GM23338 (cell line): ENCODE measurements at regions not wholly inside any gene's neighbourhood (a gene's known extent, or its start where the extent isn't known, plus 50 kb on each side); places are given as distances from the start of the nearest gene placed in this dataset.

Source experiments
- ATAC-seq: fragments of 200-7000 bp; cut with Tn5 transposase; 3 replicates; pipeline ENCODE4 v1.9.1; 2020
- DNase-seq: peaks from one replicate; pipeline ENCODE4 v3.0.0-alpha.2; 2015; ENCODE audit warnings: low spot score
- H2AFZ ChIP-seq: fragments of 200-600 bp; sonication (generic); 2 replicates; pipeline ENCODE4 v1.8.0; 2016; ENCODE audit warnings: antibody characterized with exemption, mild to moderate bottlenecking, moderate library complexity
- H3F3A ChIP-seq: fragments of 200-600 bp; sonication (generic); replicated peaks from 2 replicates; pipeline ENCODE4 v1.8.0; 2017; ENCODE audit warnings: antibody characterized with exemption, mixed run types, low read depth
- H3K27ac ChIP-seq: fragments of 200-600 bp; sonication (generic); 2 replicates; pipeline ENCODE4 v1.6.1; 2016; ENCODE audit warnings: low read depth
- H3K27me3 ChIP-seq: fragments of 200-600 bp; sonication (generic); 2 replicates; pipeline ENCODE4 v1.8.0; 2016; ENCODE audit warnings: mild to moderate bottlenecking, mixed run types, moderate library complexity; ENCODE audit not compliant: insufficient read depth
- H3K36me3 ChIP-seq: fragments of 200-600 bp; sonication (generic); 2 replicates; pipeline ENCODE4 v1.8.0; 2016; ENCODE audit warnings: mild to moderate bottlenecking; ENCODE audit not compliant: insufficient read depth
- H3K4me1 ChIP-seq: fragments of 200-600 bp; sonication (generic); 2 replicates; pipeline ENCODE4 v1.8.0; 2016; ENCODE audit warnings: mild to moderate bottlenecking, moderate library complexity; ENCODE audit not compliant: insufficient read depth
- H3K4me2 ChIP-seq: fragments of 200-600 bp; sonication (generic); 2 replicates; pipeline ENCODE4 v1.7.1; 2017; ENCODE audit warnings: mixed run types
- H3K4me3 ChIP-seq: fragments of 200-600 bp; sonication (generic); 2 replicates; pipeline ENCODE4 v1.6.1; 2016; ENCODE audit warnings: mixed run types
- H3K79me2 ChIP-seq: fragments of 200-600 bp; sonication (generic); replicated peaks from 2 replicates; pipeline ENCODE4 v1.8.0; 2017; ENCODE audit warnings: mild to moderate bottlenecking; ENCODE audit not compliant: insufficient read depth
- H3K9me2 ChIP-seq: fragments of 200-600 bp; sonication (generic); 2 replicates; pipeline ENCODE4 v1.8.0; 2017; ENCODE audit not compliant: insufficient read depth
- H4K20me1 ChIP-seq: fragments of 200-600 bp; sonication (generic); replicated peaks from 2 replicates; pipeline ENCODE4 v1.8.0; 2017; ENCODE audit warnings: mild to moderate bottlenecking; ENCODE audit not compliant: insufficient read depth
- H3K27ac Mint-ChIP-seq: 2 replicates; pipeline ENCODE4 v1.8.0; 2020; ENCODE audit warnings: inconsistent platforms, mild to moderate bottlenecking, moderate library complexity, mixed read lengths
- H3K27me3 Mint-ChIP-seq: 3 replicates; pipeline ENCODE4 v1.8.0; 2022; ENCODE audit warnings: low read depth, mild to moderate bottlenecking, moderate library complexity, mixed read lengths, inconsistent platforms; ENCODE audit not compliant: insufficient read depth, poor library complexity
- H3K36me3 Mint-ChIP-seq: 3 replicates; pipeline ENCODE4 v1.8.0; 2021; ENCODE audit warnings: low read depth, mild to moderate bottlenecking, inconsistent platforms, moderate library complexity, mixed read lengths
- H3K4me1 Mint-ChIP-seq: 3 replicates; pipeline ENCODE4 v1.8.0; 2020; ENCODE audit warnings: mild to moderate bottlenecking, inconsistent platforms, mixed read lengths
- H3K4me3 Mint-ChIP-seq: 3 replicates; pipeline ENCODE4 v1.8.0; 2021; ENCODE audit warnings: moderate library complexity, mild to moderate bottlenecking, inconsistent platforms, mixed read lengths
- H3K9me3 Mint-ChIP-seq: 3 replicates; pipeline ENCODE4 v1.8.0; 2020; ENCODE audit warnings: moderate library complexity, mild to moderate bottlenecking, inconsistent platforms, mixed read lengths
- CREB1 ChIP-seq: fragments of 250-450 bp; sonication (Bioruptor Pico); IDR thresholded peaks from 2 replicates; pipeline ENCODE4 v1.5.0; 2020; ENCODE audit warnings: low read depth, mild to moderate bottlenecking, moderate library complexity
- EZH2 ChIP-seq: fragments of 200-600 bp; sonication (generic); IDR thresholded peaks from one replicate; pipeline ENCODE4 v1.8.0; 2017; ENCODE audit warnings: antibody characterized with exemption, mild to moderate bottlenecking, low read depth; ENCODE audit not compliant: unreplicated experiment
- EZH2phosphoT487 ChIP-seq: fragments of 200-600 bp; sonication (generic); IDR thresholded peaks from one replicate; pipeline ENCODE4 v1.8.1; 2018; ENCODE audit warnings: antibody characterized with exemption; ENCODE audit not compliant: unreplicated experiment
- JUNB ChIP-seq: IDR thresholded peaks from one replicate; pipeline ENCODE4 v1.6.1; 2016; ENCODE audit warnings: antibody characterized with exemption; ENCODE audit not compliant: unreplicated experiment
- STAT1 ChIP-seq: IDR thresholded peaks from one replicate; pipeline ENCODE4 v1.6.1; 2016; ENCODE audit warnings: antibody characterized with exemption; ENCODE audit not compliant: unreplicated experiment
- ZNF462 ChIP-seq: fragments of 250-450 bp; sonication (Bioruptor Pico); IDR thresholded peaks from 2 replicates; pipeline ENCODE4 v1.5.0; 2020; ENCODE audit warnings: mild to moderate bottlenecking, moderate library complexity
- TF ChIP-seq, protein P1 (sequence below): IDR thresholded peaks from 2 replicates; pipeline ENCODE4 v1.6.1; 2016; ENCODE audit warnings: antibody characterized with exemption
- TF ChIP-seq, protein P2 (sequence below): IDR thresholded peaks from one replicate; pipeline ENCODE4 v1.6.1; 2018; ENCODE audit warnings: antibody characterized with exemption; ENCODE audit not compliant: unreplicated experiment

DNA sequence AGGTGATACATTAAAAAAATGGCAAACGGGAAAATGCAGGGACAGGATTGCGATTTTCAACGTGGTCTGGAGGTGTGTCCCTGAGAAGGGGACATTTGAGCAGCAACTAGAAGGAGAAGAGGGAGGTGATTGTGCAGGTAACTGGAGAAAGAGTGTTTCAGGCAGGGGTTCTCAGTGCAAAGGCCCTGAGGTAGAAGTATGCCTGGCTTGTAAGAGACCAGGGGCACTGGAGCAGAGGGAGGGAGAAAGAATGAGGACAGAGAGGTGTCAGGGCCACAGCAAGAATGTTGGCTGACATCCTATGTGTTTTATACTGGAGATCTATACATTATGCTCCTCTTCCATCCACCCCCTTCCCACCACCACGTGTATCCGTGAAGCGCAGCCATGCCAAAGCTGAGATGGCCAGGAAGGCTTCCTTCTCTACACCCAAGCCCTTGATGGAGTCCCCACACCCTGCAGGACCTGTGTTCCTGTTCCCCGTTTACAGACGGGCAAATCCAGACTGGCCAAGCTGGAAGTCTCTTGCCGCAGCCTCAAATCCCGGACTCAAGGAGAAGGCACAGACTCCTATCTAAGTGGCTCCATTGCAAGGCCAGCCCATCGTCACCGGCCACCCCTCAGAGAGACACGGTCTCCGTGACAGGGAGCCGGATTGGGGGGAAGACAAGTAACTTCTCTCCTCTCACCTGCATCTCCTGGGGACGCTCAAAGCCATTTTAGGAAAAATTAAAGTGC, 416.1 kb downstream of the MN1 start:
- Histone ChIP-seq H2AFZ (no peak overlapping the region), H3K36me3 (no peaks in the 10 kb centered on the region), H3K4me1 (no peaks in the 10 kb centered on the region), H4K20me1 (no peaks in the 10 kb centered on the region), H3K4me3 (no peak overlapping the region), H3K27me3 (no peaks in the 10 kb centered on the region), H3K4me2 (no peak overlapping the region), H3F3A (no peaks in the 10 kb centered on the region), H3K9me2 (no peaks in the 10 kb centered on the region), H3K79me2 (no peaks in the 10 kb centered on the region), H3K27ac (no peak overlapping the region)
- Mint-ChIP-seq H3K9me3 (no peaks in the 10 kb centered on the region), H3K27me3 (peaks cover 7% of the 10 kb centered on the region), H3K4me1 (peaks cover 12% of the 10 kb centered on the region), H3K36me3 (no peaks in the 10 kb centered on the region), H3K4me3 (no peak overlapping the region), H3K27ac (no peak overlapping the region)
- TF ChIP-seq, protein P1, sequence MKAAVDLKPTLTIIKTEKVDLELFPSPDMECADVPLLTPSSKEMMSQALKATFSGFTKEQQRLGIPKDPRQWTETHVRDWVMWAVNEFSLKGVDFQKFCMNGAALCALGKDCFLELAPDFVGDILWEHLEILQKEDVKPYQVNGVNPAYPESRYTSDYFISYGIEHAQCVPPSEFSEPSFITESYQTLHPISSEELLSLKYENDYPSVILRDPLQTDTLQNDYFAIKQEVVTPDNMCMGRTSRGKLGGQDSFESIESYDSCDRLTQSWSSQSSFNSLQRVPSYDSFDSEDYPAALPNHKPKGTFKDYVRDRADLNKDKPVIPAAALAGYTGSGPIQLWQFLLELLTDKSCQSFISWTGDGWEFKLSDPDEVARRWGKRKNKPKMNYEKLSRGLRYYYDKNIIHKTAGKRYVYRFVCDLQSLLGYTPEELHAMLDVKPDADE = no peak
- no peak for TF ChIP-seq STAT1
- TF ChIP-seq CREB1 = no peak
- TF ChIP-seq JUNB = no peak
- DNase-seq (no peak), ATAC-seq (no peak)

- no peak overlapping the region for H3K4me3 Mint-ChIP-seq
- H3K4me2 ChIP-seq = no peak overlapping the region
- no peaks in the 10 kb centered on the region for H3K36me3 ChIP-seq
- no peak overlapping the region for H3K27ac ChIP-seq
- DNase-seq (no peak), ATAC-seq (no peak)
- H3K4me1 ChIP-seq = no peaks in the 10 kb centered on the region
- H3K27me3 ChIP-seq = no peaks in the 10 kb centered on the region
- peaks cover 12% of the 10 kb centered on the region for H3K4me1 Mint-ChIP-seq
- TF ChIP-seq EZH2 (no peak), ZNF462 (CRISPR knock-in tag) (no peak), EZH2phosphoT487 (no peak), JUNB (no peak)
- TF ChIP-seq, protein P2, sequence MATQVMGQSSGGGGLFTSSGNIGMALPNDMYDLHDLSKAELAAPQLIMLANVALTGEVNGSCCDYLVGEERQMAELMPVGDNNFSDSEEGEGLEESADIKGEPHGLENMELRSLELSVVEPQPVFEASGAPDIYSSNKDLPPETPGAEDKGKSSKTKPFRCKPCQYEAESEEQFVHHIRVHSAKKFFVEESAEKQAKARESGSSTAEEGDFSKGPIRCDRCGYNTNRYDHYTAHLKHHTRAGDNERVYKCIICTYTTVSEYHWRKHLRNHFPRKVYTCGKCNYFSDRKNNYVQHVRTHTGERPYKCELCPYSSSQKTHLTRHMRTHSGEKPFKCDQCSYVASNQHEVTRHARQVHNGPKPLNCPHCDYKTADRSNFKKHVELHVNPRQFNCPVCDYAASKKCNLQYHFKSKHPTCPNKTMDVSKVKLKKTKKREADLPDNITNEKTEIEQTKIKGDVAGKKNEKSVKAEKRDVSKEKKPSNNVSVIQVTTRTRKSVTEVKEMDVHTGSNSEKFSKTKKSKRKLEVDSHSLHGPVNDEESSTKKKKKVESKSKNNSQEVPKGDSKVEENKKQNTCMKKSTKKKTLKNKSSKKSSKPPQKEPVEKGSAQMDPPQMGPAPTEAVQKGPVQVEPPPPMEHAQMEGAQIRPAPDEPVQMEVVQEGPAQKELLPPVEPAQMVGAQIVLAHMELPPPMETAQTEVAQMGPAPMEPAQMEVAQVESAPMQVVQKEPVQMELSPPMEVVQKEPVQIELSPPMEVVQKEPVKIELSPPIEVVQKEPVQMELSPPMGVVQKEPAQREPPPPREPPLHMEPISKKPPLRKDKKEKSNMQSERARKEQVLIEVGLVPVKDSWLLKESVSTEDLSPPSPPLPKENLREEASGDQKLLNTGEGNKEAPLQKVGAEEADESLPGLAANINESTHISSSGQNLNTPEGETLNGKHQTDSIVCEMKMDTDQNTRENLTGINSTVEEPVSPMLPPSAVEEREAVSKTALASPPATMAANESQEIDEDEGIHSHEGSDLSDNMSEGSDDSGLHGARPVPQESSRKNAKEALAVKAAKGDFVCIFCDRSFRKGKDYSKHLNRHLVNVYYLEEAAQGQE = no peak
- H3K9me3 Mint-ChIP-seq = no peaks in the 10 kb centered on the region
- H3F3A ChIP-seq = no peaks in the 10 kb centered on the region
- no peaks in the 10 kb centered on the region for H3K9me2 ChIP-seq
- no peak overlapping the region for H3K27ac Mint-ChIP-seq
- H3K27me3 Mint-ChIP-seq = peaks cover 7% of the 10 kb centered on the region
- H3K79me2 ChIP-seq = no peaks in the 10 kb centered on the region
- no peaks in the 10 kb centered on the region for H4K20me1 ChIP-seq
- no peaks in the 10 kb centered on the region for H3K36me3 Mint-ChIP-seq
- H2AFZ ChIP-seq = no peak overlapping the region
- H3K4me3 ChIP-seq = no peak overlapping the region
These were observed 415.4 kb downstream of the MN1 start for GRCh38 chr22:27386186-27386585.
